Dermis blood vessel endothelial cell (primary cell): ENCODE measurements at regions not wholly inside any gene's neighbourhood (a gene's known extent, or its start where the extent isn't known, plus 50 kb on each side); places are given as distances from the start of the nearest gene placed in this dataset.

Experiments
- DNase-seq: peaks from one replicate; pipeline ENCODE4 v3.0.0; 2010

DNA sequence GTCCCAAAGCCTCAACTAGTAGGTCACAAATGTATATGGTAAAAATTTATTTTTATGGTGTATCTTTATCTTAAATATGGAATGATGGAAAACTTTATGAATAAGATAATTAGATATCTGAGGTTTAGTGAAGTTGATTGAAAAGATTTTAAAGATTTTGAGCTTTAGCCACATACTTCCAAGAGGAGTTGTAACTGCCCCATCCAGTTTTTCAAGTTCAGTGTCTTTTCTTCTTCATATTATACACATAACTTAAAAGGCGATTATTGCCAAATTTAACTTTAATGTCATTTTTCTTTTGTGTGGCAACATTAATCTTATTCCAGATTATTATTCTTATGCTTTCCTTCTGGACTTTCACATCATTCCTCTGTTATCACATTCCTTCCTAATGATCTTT, 266.4 kb downstream of the TINAG start:
- DNase-seq = no peak

DNA sequence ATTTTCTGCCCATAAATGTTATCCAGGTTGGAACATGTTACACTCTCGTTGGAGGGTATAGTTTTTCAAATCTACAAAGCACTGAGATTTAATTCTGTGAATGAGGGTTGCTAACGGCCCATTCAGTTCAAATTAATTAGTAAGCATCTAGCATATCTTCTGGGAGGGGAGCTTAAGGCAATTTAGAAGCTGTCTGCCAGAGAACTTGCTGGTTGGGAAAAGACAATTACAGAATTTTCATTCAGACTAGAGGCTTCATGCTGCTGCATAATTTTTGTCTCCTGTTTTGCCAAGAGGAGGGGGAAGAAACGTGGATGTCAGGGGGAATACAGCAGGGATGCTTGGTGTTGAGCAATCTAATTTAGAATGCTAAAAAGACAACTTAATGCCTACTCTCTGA, 268.3 kb upstream of the FAM83B start:
- no peak for DNase-seq

DNA sequence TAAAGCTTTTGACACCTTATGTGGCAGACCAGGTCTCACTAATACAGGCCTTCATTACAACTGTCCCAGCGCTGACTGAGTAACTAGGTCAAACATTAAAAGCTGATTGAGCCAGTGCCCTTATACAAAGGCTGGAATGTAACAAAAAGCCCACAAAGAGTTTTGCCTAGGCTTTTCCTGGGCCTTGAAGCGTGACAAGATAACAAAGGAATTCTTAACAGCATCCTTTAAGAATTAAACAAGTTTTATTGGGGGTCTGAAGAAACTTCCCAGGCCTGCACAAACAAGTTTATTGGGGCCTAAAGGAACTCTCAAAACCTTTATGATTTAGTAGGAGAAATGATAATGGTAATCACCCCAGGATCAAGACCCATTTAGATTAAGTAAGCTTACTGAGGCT, 267.6 kb upstream of the FAM83B start:
- DNase-seq = no peak

DNA sequence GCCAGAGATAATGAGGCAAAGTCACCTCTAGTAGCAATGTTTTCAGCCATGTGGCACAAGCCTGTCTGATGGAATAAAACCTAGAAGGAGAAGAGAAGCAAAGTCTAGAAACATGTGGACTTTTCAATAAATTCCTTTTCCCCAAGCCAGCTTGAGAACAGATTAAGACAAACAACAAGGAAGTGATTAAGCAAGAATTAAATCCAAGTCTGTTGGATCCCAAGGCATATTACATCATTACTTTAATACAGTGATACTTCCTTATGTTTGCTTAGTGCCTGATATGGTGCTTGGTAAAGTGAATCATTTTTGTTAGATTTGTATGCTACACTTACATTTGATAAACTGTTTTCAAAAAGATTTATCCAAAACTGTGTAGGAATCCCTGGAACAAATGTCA, 260.3 kb upstream of the FAM83B start:
- peak; percentile 3 for DNase-seq

DNA sequence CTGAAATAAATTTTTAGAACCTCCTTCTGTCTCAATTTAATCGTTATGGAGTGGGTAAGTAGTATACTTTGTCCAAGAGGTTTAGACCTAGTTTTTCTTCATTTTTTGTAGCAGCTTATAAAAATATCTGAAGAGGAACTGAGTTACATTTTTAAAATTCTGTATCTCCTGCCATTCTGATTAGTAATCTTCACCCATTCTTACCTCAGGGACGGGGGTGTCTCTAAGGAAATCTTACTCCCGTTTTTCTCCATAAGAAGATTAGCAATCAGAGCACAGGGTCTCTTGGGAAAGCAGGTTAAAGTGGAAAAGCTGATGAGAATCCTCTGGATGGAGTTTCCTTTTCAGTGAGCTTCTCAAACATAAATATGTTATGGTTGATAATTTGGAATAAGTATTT, 259.3 kb upstream of the FAM83B start:
- DNase-seq = no peak

DNA sequence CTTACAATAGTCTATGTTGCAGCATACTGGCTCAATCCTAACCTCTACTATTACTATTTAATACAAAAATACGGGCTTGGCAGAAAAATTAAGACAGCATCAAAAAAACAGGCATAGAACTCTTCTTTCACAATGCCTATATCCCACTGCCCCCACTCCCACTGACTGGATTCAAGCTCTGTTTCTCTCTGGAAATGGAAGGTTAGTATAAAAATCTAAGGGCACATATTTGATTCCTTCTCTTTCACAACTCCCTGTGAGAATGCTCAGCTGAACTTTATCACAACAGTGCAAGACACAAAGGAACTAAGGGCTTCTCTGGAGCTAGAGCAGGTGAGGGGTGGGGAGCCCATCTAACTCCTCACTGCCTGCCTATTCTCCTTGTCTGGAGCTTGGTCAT, 258.4 kb upstream of the FAM83B start:
- no peak for DNase-seq

DNA sequence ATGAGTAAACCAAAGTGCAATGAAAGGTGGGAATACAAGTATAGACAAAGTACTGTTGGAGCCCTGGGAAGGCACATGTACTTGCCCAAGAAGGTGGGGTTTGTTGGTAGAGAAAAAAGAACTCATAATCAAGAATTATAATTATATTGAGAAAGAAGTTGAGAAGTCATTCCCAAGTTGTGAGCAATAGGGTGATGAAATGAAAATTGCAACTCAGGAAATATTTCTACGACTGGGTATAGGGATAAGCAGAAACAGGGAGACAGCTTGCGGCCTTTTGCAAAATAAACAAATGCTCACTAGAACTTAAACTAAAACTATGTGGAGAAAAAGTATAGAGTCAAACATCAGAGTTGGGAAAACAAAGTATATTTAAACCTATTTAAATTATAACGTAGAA, 250.7 kb upstream of the FAM83B start:
- DNase-seq = no peak

DNA sequence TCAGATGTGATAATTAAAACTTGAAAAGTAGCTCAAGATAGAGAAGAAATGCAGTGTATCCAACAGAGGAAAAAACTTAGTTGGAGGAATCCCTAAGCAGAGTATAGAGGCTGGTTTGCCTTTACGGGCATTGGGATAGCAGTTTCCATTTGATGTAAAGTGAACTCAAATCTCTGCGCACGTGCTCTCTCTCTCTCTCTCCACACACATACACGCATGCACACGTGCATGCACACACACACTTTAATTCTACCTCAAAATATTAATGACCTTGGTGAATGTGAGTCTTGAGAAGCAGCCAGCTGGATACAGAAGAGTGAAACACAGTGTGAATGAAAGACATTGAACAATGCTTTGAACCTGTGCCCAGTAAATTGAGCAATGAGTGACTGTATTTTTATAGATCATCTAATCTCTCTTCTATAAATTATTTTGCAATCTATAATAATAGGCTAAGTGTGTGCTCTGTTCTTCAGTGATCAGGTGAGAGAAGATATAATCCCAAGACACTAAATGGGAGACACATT, 247.7 kb upstream of the FAM83B start:
- DNase-seq = no peak

DNA sequence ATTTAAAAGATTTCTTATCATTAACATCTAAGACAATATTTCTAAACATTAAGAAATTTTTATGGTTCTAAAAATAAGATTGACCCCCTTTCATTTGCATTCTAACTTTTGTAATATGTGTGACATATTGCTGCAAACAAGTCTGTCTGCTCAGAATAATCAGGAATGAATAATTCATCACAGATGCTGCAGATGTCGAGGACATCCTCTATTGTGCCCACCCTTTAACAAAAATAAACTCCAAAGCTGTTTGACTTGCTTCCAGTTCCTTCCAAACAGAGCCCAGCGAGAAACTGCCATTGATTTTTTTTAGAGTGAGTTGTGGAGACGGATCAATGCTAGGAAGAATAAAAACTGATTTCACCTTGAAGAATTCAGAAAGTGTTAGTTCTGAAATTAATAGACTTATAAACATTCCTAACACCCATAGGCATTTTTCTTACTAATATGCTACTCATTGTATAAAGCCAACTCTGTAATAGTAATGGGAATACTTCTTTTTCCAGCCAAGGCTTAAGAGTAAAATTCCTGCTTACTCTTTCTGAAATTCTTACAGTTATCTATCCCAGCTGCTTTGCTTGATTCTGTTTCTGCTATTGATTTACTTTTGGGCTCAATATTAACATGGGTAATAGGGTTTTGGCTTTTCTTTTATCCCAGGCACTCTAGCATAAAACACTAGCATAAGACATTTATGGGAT, 244.8 kb upstream of the FAM83B start:
- DNase-seq = no peak

DNA sequence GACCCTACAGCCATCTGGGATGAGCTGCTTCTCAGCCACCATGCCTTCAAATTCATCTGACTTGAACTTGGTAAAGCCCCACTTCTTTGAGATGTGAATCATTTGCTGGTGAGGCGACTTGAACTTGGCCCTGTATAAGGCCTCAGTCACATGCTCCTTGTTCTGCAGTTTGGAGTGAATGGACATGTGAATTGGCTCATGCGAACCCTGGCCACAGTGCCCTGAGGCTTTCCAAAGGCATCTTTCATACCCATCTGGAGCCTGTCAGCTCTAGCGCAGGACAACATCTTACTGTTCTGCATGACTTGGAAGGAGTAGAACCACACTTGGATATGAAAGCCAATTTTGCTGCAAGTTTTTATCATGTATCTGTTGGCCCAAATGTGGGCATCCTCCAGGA, 244.0 kb upstream of the FAM83B start:
- DNase-seq = no peak

DNA sequence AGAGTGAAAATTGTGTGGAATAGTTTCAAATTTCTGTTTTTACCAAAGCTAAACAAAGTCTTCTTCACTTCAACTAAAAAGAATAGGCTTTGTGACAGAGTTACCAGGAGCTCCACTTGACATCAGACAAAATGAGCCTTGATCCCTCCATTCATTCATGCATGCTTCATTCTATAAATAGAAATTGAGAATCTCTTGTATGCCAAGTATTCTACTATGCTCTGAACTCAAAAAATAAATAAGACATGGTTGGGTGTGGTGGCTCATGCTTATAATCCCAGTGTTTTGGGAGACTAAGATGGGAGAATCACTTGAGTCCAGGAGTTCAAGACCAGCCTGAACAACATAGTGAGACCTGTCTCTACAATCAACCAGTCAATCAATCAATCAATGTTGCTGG, 236.6 kb upstream of the FAM83B start:
- DNase-seq = no peak

DNA sequence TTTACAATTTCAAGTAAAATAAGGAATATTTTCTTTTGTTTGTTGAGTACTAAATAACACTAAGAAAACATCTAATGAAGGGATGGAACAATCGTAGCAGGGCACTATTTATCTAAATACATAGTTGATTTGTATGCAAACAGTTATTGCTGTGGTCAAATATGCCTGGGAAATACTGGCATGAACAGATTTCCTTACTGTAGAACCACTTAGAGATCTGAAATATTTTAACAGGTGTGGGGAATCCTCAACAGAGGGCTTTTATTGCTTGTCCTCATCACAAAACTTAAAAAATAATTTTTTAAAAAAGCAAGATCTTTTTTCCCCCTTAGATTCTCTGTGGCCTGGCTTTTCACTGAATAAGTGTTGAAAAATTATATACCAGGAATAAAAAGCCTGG, 233.0 kb upstream of the FAM83B start:
- DNase-seq = no peak

DNA sequence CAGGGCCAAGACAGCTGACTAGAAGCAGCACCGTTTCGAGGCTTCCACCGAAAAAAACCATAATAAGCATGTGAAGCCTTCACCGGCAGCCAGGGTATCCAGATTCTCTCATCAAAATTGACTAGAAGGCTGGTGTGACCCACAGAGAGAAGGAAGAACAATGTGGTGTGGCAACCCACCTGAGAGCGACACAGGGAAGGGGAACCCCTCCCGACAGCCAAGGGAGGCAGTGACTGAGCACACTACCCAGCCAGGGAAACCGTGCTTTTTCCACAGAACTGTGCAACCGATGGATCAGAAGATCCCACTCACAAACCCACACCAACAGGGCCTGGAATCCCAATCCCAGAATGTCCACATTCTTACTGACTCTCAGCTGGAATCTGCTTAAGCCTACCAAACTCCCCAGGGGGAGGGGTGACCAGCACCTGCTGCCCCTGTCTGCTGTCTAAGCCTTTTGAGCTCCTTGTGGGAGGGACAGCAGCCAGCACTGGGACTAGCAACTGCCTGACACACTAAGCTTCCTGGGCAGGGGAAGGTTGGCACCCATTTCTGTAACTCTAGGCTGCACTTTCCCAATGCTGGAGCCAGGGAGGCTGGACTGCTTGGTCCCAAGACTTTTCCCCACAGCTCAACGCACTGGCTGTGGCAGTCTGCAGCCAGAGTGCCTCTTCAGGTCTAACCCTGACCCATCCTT, 231.9 kb upstream of the FAM83B start:
- no peak for DNase-seq

DNA sequence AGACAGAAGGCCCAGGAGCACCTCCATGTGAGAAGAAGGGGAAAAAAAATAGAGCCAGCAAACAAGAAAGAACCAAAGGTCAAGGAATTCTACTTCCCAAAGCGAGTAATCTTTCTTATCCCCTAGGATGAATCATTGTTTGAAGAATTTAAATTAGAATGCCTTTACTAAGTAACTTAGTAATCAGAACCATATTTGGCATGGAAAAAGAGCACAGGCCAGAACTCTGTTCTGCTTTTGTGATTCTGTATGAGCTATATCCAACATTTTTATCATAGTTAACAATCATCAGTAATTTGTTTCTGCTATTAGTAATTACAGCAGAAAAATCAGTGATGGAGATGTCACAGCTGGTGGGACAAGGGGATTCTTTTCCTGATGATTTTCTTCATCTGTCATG, 228.8 kb upstream of the FAM83B start:
- DNase-seq = peak; percentile 39

DNA sequence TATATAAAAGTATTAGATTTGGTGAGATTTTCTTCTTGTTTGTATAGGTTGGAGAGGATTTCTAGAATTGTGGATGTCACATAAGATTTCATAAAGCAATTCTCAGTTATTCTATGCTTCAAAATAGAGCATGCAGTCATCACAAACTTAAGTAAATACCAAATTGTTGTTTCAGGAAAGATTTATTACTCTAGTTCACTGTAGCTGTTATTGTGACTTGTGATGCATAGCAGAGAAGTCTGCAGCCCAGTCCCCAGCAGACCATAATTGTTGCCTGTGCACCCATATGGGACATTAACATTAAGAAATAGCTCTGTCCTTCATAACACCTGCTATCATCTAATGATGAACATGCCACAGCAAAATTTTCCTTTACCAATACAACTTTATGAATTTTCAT, 228.0 kb upstream of the FAM83B start:
- DNase-seq = no peak

DNA sequence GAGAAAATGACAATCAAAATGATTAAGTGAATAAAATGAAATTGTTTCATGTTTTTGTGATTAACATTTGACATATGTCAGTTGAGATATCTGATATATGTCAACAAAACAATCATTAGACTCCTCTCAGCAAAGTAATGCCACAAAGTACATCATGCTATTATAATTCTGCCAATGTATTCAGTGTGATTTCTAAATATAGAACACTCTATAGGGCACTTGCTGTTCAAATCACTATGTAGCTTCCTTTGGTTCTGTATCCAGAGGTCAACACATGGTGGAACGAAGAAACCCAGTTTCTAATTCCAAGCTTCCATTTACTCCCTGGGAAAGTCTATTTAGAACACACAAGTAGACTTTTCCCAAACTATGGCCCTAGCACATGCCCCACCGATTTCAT, 227.5 kb upstream of the FAM83B start:
- DNase-seq = no peak

DNA sequence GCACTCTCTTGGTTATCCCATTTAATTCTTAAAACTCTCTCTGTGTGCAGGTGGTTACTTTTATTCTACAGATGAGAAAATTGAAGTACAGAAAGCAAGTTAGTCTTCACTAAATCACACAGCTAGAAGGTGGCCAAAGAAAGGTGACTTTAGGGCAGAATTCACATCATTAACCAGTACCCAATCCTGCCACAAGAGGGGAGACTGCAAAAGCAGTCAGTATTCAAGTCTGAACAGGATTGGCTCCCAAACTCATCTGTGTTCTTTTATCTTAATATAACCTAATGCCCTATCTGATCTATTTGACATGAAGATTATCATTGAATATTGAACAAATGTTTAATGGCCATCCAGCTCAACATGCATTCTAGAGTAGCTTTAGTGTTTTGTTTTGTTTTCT, 225.3 kb upstream of the FAM83B start:
- no peak for DNase-seq

DNA sequence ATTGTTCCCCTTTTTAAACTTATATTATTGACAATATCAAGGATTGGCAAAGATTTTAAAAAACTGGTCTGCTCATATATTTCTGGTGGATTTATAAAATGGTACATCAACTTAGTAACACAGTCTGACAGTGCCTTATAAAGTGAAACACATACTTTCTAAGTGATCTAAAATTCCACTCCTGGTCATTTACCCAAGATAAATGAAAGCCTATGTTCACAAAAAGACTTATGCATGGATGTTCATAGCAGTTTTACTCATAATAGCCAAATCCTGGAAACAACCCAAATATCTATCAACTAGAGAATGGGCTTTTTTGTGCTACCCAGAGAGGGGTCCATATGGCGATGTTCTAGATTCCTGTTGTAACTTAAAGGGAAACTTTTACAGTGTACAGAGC, 222.4 kb upstream of the FAM83B start:
- DNase-seq = no peak

DNA sequence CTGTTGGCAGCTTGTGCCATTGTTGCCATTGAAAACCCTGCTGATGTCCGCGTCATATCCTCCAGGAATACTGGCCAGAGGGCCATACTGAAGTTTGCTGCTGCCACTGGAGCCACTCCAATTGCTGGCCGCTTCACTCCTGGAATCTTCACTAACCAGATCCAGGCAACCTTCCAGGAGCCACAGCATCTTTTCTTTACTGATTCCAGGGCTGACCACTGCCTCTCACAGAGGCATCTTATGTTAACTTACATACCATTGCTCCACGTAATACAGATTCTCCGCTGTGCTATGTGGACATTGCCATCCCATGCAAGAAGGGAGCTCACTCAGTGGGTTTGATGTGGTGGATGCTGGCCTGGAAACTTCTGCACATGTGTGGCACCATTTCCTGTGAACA, 221.8 kb upstream of the FAM83B start:
- DNase-seq = no peak

DNA sequence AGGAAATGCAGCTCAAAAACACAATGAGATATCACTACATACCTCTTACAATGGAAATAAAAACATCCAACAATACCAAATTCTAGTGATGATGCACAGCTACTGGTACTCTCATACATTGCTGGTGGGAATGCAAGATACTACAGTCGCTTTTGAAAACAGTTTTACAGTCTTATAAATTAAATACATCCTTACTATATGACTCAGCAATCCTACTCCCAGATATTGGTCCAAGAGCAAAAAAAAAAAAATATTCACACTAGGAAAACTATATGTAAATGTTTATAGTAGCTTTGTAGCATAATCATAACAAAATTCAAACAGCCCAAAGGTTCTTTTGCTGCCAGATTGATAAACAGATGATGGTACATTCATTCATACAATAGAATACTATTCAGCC, 217.4 kb upstream of the FAM83B start:
- DNase-seq = no peak

DNA sequence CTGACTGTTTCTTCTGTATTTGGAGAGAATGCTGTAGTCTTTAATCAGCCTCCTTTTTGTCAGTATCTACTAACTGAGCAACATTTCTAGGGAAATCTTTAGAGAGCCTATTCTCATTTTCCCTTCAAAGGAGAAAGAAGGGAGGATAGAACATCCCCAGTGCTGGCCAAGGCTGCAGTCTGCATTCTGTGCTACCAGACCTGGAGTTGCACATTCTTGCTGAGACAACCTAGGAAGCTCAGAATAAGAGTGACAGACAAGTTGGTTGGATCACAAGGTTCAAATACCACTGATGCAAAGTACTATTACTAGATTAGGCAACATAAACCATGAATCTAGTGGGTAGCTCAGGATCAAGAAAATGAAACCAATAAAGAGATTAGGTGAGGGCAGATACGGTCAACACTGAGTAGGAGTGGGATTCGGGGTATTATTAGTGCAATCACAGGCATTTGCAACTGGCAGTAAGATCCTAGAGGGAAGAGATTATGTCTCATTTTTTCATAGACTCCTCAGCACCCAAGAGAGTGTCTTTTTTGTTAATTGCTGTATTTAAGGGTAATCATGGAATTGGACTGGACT, 213.5 kb upstream of the FAM83B start:
- DNase-seq = no peak

DNA sequence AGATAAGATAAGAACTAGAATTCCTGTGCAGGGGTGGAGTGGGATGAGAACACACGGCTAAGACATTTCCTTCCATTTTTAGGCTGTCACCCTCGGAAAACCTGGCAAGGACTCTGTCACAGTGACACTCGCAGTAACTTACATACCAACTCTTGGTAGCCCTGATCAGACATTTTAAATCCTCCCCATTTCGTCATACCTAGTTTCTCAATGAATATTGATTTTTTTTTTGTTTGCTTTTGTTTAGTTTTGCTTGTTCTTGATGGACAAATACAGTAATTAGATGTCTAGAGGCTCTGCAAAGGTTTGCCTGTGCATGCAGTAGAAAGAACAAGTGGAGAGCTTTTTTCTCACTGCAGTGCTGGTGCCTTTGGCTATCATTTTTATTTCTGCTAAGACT, 213.0 kb upstream of the FAM83B start:
- no peak for DNase-seq

DNA sequence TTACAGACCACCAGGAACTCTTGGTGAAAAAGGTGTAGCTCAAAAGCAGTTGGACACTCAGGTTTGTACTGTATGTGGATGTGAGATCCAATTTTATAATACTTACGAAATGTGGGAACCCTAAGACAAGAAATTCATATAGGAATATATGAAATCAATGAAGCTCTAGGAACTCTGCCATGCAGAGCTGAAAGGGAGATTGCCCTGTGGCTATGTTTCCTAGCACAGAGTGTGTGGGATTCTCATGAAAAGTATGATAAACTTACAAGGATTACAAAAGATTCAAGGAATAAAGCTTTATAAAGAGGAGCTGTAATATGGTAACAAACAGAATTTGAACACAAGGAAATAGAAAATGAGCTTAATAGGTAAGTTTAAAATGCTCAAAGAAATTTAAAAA, 205.7 kb upstream of the FAM83B start:
- DNase-seq = no peak
